ENCODE measurements at regions not wholly inside any gene's neighbourhood (a gene's known extent, or its start where the extent isn't known, plus 50 kb on each side); places are given as distances from the start of the nearest gene placed in this dataset.

DNA sequence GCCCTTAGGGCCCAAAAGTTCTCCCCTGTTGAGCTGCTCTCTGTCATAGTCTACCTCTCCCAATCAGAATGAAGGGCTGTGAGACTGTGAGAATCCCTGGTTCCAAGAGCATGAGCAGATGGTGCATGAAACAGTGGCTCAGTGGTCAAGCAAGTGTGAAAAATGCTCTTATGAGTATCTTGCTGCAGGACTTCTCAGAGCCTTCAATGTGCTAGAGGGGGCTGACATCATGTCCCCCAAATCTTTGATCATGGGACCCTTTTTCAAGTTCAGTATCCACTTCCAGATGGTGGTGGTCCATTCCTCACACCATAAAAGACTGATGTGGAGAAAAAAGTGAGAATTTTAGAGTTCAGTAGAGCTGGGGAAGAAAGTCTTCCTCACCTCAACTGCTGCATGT is 265.3 kb upstream of the HABP2 start:
- H3K36me3 ChIP-seq (ENCODE audit: low read depth), result no peaks in the 10 kb centered on the region
- no peaks in the 10 kb centered on the region for H3K9me3 ChIP-seq (ENCODE audit: insufficient read depth, low read depth)
- H3K79me2 ChIP-seq (ENCODE audit: low read depth), result no peaks in the 10 kb centered on the region
- no peak overlapping the region for H3K4me3 ChIP-seq
- POLR2A ChIA-PET (ENCODE audit: unreplicated experiment), result no interaction called here
- no peak for DNase-seq
- no peak overlapping the region for H3K4me2 ChIP-seq
- H3K9me2 ChIP-seq (ENCODE audit: insufficient read depth), result no peaks in the 10 kb centered on the region
- no peaks in the 10 kb centered on the region for H3F3A ChIP-seq (ENCODE audit: insufficient read depth, low read depth)
- no peaks in the 10 kb centered on the region for H3K27me3 ChIP-seq (ENCODE audit: insufficient read depth, low read depth)
- no peaks in the 10 kb centered on the region for H4K20me1 ChIP-seq (ENCODE audit: insufficient read depth)
- no peak overlapping the region for H3K27ac ChIP-seq
- CTCF ChIA-PET, result no interaction called here
- TF ChIP-seq, protein P1, sequence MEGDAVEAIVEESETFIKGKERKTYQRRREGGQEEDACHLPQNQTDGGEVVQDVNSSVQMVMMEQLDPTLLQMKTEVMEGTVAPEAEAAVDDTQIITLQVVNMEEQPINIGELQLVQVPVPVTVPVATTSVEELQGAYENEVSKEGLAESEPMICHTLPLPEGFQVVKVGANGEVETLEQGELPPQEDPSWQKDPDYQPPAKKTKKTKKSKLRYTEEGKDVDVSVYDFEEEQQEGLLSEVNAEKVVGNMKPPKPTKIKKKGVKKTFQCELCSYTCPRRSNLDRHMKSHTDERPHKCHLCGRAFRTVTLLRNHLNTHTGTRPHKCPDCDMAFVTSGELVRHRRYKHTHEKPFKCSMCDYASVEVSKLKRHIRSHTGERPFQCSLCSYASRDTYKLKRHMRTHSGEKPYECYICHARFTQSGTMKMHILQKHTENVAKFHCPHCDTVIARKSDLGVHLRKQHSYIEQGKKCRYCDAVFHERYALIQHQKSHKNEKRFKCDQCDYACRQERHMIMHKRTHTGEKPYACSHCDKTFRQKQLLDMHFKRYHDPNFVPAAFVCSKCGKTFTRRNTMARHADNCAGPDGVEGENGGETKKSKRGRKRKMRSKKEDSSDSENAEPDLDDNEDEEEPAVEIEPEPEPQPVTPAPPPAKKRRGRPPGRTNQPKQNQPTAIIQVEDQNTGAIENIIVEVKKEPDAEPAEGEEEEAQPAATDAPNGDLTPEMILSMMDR (conservative IDR thresholded peaks at IDR 0.05), result no peak
- TF ChIP-seq EZH2 (IDR thresholded peaks at IDR 0.05; ENCODE audit: low read depth), result no peak
- intact Hi-C loops (cut with micrococcal nuclease; ENCODE audit: unreplicated experiment), result no loop called here
- no TSS peak for BruUV-seq (replicated peaks)
- no peaks in the 10 kb centered on the region for H3K4me1 ChIP-seq (replicated peaks; ENCODE audit: insufficient read depth)
- no peak overlapping the region for H2AFZ ChIP-seq

DNA sequence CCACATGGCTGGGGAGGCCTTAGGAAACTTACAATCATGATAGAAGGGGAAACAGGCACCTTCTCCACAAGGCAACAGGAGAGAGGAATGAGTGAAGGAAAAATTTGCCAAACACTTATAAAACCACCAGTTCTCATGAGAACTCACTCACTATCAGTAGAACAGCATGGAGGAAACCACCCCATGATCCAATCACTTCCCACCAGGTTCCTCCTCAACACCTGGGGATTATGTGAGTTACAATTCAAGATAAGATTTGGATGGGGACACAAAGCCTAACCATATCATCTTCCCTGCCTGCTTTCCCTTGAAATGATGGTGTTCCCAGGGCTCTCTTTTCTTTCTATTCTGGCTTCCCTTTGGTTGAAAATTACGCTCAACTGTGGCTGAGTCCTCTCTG is 262.7 kb upstream of the HABP2 start:
- Histone ChIP-seq H3K9me3 (ENCODE audit: insufficient read depth, low read depth) (no peaks in the 10 kb centered on the region), H3F3A (ENCODE audit: insufficient read depth, low read depth) (no peaks in the 10 kb centered on the region), H3K4me3 (no peak overlapping the region), H3K4me2 (no peak overlapping the region), H3K27me3 (ENCODE audit: insufficient read depth, low read depth) (no peaks in the 10 kb centered on the region), H3K36me3 (ENCODE audit: low read depth) (no peaks in the 10 kb centered on the region), H4K20me1 (ENCODE audit: insufficient read depth) (no peaks in the 10 kb centered on the region), H2AFZ (no peak overlapping the region), H3K9me2 (ENCODE audit: insufficient read depth) (no peaks in the 10 kb centered on the region), H3K4me1 (replicated peaks; ENCODE audit: insufficient read depth) (no peaks in the 10 kb centered on the region), H3K79me2 (ENCODE audit: low read depth) (no peaks in the 10 kb centered on the region), H3K27ac (no peak overlapping the region)
- POLR2A ChIA-PET (ENCODE audit: unreplicated experiment), result no interaction called here
- intact Hi-C loops (cut with micrococcal nuclease; ENCODE audit: unreplicated experiment), result no loop called here
- no peak for TF ChIP-seq EZH2 (IDR thresholded peaks at IDR 0.05; ENCODE audit: low read depth)
- TF ChIP-seq, protein P1 (conservative IDR thresholded peaks at IDR 0.05), result no peak
- no TSS peak for BruUV-seq (replicated peaks)
- DNase-seq, result no peak
- CTCF ChIA-PET, result no interaction called here

DNA sequence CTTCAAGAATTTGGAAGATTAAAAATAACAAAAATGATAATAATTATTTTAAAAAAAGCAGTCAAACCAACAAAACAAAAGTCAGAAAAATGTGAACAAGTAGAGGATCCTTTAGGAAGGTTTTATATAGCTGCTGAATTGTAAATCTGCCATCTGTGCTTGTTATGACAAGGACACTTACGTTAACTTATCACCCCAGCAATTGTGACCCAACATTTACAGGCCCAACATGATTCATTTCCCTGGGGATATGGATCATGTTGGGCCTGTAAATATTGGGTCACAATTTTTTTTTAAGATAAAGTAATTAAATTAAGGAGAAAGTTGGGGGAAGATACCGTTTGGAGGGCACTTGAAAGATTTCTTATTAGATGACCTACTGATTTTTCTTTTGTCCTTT is 261.4 kb upstream of the HABP2 start:
- H4K20me1 ChIP-seq (ENCODE audit: insufficient read depth), result no peaks in the 10 kb centered on the region
- H3F3A ChIP-seq (ENCODE audit: insufficient read depth, low read depth), result no peaks in the 10 kb centered on the region; the same call in 1 of the 2 replicates
- no peaks in the 10 kb centered on the region for H3K9me2 ChIP-seq (ENCODE audit: insufficient read depth)
- intact Hi-C loops (cut with micrococcal nuclease; ENCODE audit: unreplicated experiment), result no loop called here
- H3K4me1 ChIP-seq (replicated peaks; ENCODE audit: insufficient read depth), result no peaks in the 10 kb centered on the region
- H3K36me3 ChIP-seq (ENCODE audit: low read depth), result no peaks in the 10 kb centered on the region
- ChIA-PET CTCF (no interaction called here), POLR2A (ENCODE audit: unreplicated experiment) (no interaction called here)
- no peak overlapping the region for H3K4me3 ChIP-seq
- no TSS peak for BruUV-seq (replicated peaks)
- no peak for DNase-seq
- H3K27ac ChIP-seq, result no peak overlapping the region
- no peak overlapping the region for H2AFZ ChIP-seq
- H3K79me2 ChIP-seq (ENCODE audit: low read depth), result no peaks in the 10 kb centered on the region
- H3K9me3 ChIP-seq (ENCODE audit: insufficient read depth, low read depth), result no peaks in the 10 kb centered on the region
- no peak for TF ChIP-seq EZH2 (IDR thresholded peaks at IDR 0.05; ENCODE audit: low read depth)
- TF ChIP-seq, protein P1 (conservative IDR thresholded peaks at IDR 0.05), result no peak
- H3K27me3 ChIP-seq (ENCODE audit: insufficient read depth, low read depth), result no peaks in the 10 kb centered on the region
- no peak overlapping the region for H3K4me2 ChIP-seq

All from PC-9 (cell line).